IPS DF 19.7 (cell line): ENCODE measurements at regions not wholly inside any gene's neighbourhood (a gene's known extent, or its start where the extent isn't known, plus 50 kb on each side); places are given as distances from the start of the nearest gene placed in this dataset.

Experiments
- DNase-seq: peaks from one replicate; pipeline ENCODE4 v3.0.0-alpha.2; 2013; ENCODE audit warnings: low read depth, low spot score

DNA sequence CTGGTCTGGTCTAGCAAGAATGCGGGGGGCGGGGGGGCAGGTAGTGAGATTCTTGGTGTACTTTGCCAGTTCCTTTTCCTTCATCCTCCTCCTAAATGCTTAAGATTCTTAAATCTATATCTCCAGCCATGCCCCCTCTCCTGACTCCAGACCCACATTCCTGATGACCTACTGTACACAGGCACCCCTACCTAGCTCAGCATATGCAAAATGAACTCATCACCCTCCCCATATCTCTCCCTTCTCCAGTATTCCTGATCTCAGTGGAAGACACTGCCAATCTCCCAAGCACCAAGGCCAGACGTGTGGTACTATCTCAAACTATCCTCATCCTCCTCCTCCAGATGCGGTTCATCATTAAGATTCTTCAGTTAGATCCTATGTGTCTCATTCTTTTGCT is 215.8 kb downstream of the SPTSSA start:
- DNase-seq: no peak

- no peak for DNase-seq
These were observed 218.6 kb downstream of the SPTSSA start for GRCh38 chr14:34243401-34243800.

- no peak for DNase-seq
These were observed 219.0 kb downstream of the SPTSSA start for GRCh38 chr14:34243001-34243400.

DNA sequence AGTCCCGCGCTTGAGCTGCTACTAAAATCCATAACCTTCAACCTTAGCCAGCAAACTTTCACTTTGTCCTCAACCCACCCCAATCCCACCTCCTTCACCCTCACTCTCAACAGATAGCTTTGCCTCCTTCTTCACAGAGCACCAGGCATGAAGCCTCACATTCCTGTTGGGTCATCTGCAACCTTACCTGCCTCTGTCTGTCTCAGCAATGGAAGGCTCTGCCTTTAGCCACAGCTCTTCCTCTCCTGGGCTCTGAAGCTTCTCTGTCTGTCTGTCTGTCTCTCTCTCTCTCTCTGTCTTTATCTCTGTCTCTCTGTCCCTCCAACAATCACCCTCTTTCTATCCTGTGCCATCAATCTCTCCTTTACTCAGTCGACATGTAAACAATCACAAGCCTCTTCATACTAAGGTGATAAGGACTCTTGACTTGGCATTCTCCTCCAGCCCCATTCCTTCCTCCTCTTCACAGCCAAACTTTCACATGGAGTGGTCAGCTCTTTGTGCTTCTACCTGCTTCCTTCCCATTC is 220.8 kb downstream of the SPTSSA start:
- DNase-seq: no peak

GRCh38 chr14:34238610-34239009 is 223.4 kb downstream of the SPTSSA start:
- no peak for DNase-seq

GRCh38 chr14:34237677-34238076 is 224.4 kb downstream of the SPTSSA start:
- DNase-seq: no peak

DNA sequence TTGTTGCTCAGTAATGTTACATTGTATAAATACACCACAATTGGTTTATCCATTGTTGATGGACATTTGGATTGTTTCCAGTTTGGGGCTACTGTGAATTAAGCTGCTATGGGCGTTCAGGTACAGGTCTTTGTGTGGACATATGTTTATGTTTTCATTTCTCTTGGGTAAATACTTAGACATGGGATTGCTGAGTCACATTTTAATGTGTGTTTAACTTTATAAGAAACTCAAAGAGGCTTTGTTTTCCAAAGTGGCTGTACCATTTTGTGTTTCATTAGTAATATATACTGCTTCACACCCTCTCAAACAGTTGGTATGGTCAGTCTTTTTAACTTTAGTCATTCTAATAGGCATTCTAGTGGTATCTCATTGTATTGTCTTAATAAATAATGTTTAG is 225.0 kb downstream of the SPTSSA start:
- DNase-seq: no peak

DNA sequence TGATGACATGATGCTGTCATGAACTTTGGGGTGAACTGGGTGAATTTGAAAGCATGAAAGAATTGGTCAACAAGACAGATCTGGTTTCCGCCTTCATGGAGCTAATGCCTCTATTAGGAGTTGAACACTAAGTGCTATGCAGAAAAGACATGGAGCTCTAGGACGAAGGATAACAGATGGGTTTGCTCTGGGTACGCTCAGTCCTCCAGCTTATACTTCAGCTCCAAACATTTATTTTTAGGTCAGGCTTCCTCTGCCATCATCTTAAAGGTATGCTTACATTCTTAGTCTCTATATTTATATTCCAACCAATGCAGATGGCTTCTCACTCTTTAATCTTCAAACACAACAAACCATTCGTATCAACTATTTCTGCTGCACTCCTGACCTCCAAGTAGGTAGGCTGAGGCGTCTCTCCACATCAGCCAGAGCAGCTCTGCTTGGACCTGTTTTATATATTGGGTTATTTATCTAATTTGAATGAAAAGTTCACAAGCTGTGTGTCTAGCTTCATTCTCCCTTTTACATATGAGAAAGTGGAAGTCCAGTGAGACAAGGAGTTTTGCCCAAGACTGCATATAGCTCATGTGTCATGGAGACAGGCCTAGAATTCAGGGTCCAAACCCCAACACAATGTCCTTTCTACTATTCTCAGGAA is 226.3 kb downstream of the SPTSSA start:
- no peak for DNase-seq

DNA sequence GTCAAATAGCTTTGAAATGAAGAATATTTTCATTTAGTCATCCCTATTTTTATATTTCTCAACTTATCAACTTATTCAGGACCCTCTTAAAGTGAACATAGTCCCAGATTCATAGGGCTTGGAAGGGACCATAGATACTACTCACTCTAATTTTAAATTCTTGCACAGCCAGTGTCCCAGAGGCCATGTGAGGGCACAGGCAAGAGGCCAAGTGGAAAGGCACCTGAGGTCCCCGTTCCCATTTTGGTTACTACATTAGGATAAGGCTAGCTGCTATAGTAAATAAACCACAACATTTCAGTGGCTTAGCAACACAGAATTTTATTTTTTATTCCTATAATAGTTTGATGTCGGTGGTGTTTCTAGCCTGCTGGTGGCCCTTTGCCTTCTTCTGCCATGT is 227.8 kb downstream of the SPTSSA start:
- no peak for DNase-seq

GRCh38 chr14:34233619-34234018 is 228.4 kb downstream of the SPTSSA start:
- no peak for DNase-seq

DNA sequence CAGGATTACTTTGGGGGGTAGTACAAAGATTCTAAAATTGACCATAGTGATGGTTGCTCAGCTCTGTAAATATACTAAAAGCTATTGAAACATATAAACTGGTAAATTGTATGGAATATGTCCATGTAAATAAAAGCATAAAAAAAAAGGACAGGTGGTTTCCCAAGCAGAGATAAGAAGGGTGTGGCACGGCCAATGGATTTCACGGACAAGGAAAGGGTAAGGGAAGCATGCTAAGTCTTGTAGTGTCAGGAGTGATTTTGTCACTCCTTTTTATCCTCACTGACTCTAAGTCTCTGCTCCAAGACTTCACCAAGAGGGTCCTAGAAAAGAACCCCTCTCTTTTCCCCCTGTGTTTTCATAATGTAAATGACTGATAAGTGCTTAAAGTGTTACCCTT is 229.2 kb downstream of the SPTSSA start:
- DNase-seq: no peak

DNA sequence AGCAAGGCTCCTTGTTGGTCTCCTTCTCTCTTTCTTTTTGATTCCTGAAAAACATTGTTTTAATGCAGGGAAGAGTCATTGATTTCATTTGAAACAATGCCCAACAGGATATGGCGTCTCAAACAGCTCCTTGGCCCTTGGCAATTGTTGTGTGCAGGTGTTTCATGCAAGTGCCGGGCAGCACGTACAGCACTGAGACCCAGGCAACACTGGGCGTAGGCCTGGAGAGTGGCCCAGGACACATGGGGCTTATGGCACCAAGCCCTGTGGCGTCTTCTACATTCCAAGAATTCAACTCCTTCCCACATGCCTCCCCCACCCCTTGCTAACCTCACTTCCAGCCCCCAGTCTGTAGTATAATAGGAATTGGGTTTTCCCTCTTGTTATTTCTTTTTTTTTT is 230.4 kb downstream of the SPTSSA start:
- DNase-seq: no peak

GRCh38 chr14:34229140-34229539 is 232.9 kb downstream of the SPTSSA start:
- DNase-seq: no peak

- no peak for DNase-seq
These were observed 233.4 kb downstream of the SPTSSA start for GRCh38 chr14:34228650-34228976.

DNA sequence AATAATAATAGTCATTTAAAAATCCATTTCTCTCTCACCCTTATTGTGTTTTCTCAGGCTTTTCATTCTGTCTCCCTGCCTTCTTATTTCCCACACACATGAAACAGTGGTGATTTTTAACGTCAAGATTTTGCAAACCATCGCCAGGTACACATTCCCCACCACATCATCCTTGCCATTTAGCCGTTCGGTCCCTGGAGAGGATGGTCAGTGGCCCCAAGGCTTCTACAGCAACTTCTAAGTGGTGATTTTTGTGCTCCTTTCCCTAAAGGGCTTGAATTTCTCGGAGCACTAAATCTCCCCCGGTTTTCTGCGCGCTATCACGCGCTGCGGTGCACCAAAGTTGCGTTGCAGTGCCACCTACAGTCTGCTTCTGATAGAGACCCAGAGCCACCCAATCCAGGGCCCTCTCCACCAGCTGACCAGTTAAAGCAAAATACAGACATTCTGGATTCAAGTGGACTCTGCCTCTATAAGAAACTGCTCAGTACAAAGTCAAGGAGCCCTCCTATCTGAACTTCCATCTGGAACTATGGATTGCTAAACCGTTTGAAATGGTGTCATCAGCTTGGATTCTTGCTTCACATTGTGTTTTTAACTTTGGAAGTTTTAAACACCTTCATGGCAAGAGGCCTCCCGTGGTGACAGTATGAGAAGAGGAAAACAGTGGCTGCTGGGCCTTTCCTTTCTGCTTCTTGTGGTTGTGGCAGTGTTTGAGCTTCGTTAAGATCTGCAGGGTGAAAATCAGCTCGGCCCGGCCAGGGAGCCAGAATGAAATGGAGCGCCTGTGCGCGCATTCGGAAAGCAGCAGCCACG is 234.0 kb downstream of the SPTSSA start:
- no peak for DNase-seq

- no peak for DNase-seq
These were observed 237.8 kb downstream of the SPTSSA start for GRCh38 chr14:34224221-34224620.

DNA sequence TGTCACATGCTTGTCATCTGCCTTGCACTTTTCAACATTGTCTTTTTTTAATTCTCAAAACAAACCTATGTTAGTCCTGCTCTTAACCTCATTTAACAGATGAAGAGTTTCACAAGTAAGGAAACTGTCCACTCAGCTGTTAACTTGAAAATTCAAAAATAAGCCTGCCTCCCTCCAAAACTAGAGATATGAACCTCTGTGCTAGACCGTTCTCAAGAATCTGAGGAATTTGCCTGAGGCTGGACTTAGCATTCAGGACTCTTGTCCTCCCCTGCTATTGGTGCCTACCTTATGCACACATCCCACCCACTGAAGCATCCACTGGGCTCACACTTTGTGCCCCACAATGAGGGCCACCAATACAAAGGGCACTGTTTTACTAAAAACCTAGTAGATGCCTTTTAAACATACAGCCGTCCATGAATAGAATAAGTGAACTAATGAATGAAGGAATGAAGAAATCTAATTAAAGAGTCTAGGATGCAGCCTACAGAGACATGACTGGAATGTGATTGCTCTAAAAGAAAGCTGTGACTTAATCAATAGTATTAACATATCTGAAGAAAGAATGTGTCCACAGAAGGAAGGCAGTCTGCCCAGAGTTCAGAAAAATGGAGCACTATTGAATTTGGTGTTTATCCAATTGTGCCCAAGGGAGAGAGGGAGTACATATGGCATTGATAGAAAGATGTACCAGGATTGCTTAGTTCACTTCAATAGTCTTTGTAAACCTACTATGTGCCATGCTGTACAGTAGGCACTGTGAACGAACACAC is 238.5 kb downstream of the SPTSSA start:
- no peak for DNase-seq

DNA sequence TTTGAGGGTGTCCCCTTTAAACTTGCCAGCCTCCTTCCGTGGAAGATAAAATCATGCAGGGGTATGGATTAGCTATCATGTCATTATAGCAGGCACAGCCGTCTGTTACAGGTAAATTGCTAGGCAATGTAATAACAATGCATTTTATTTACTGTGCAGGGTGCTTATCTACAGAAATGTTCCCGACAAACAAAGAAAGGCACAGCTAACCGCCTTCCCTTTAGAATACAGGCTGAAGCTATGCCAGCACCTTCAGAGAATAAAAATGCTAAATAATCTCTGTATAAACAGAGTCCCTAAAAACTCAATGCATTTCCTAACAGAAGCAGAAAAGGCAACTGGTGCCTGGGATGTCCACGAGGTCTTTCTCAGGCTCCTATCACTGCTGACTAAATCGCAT is 239.2 kb downstream of the SPTSSA start:
- no peak for DNase-seq

DNA sequence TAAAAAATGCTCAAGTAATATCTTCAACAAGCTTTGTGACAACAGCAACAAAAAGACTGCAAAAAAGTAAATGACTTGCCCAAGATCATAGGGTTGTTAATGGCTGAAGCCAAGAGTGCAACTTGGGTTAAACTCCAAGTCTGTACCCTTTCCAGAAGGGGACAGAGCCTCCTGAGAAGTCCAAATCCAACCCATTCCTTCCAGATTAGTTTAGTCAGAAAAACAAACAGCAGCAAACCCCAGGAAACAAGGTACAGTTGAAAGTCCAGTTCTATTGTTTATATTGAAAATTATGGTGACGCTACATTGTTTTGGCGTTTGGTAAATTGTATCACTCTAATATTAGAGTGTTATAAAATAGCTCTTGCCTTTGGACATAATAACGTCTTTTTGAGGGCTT is 239.9 kb downstream of the SPTSSA start:
- DNase-seq: no peak

- no peak for DNase-seq
These were observed 241.1 kb downstream of the SPTSSA start for GRCh38 chr14:34220921-34221320.

- DNase-seq: no peak
These were observed 241.7 kb downstream of the SPTSSA start for GRCh38 chr14:34220378-34220706.

GRCh38 chr14:34219661-34220377 is 242.2 kb downstream of the SPTSSA start:
- DNase-seq: no peak
